PC-3 (cell line): ENCODE measurements at regions not wholly inside any gene's neighbourhood (a gene's known extent, or its start where the extent isn't known, plus 50 kb on each side); places are given as distances from the start of the nearest gene placed in this dataset.

Experiments
- EZH2 ChIP-seq: fragments of 300-600 bp; sonication (generic); IDR thresholded peaks from one replicate; pipeline ENCODE4 v1.6.1; 2017; ENCODE audit warnings: antibody characterized with exemption, mild to moderate bottlenecking, low read length; ENCODE audit not compliant: unreplicated experiment
- TF ChIP-seq, protein P1 (sequence below): fragments of 300-600 bp; sonication (generic); conservative IDR thresholded peaks from 2 replicates; pipeline ENCODE4 v1.5.1; 2017; ENCODE audit warnings: antibody characterized with exemption, low read depth, mild to moderate bottlenecking, low read length

GRCh38 chr15:35953424-35953823, 407.5 kb upstream of the DPH6 start:
- TF ChIP-seq, protein P1, sequence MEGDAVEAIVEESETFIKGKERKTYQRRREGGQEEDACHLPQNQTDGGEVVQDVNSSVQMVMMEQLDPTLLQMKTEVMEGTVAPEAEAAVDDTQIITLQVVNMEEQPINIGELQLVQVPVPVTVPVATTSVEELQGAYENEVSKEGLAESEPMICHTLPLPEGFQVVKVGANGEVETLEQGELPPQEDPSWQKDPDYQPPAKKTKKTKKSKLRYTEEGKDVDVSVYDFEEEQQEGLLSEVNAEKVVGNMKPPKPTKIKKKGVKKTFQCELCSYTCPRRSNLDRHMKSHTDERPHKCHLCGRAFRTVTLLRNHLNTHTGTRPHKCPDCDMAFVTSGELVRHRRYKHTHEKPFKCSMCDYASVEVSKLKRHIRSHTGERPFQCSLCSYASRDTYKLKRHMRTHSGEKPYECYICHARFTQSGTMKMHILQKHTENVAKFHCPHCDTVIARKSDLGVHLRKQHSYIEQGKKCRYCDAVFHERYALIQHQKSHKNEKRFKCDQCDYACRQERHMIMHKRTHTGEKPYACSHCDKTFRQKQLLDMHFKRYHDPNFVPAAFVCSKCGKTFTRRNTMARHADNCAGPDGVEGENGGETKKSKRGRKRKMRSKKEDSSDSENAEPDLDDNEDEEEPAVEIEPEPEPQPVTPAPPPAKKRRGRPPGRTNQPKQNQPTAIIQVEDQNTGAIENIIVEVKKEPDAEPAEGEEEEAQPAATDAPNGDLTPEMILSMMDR = no peak
- TF ChIP-seq EZH2 = no peak
